A549 (cell line): ENCODE measurements at regions not wholly inside any gene's neighbourhood (a gene's known extent, or its start where the extent isn't known, plus 50 kb on each side); places are given as distances from the start of the nearest gene placed in this dataset.

ENCODE experiments used
- ATAC-seq, 2 experiments: fragments of 200-7000 bp in 1 of 2; fragments of >200 bp in 1 of 2; cut with Nextera tagmentation in 1 of 2; cut with Tn5 transposase in 1 of 2; 3 replicates each; pipeline versions ENCODE4 v1.8.0 to v1.9.1; 2018 to 2020; ENCODE audit warnings: mild to moderate bottlenecking in 1 of 2, moderate library complexity in 1 of 2
- CTCF ChIA-PET: fragments of 300-600 bp; sonication (Branson Sonifier 250); formaldehyde crosslinking; extraction: SDS; loops from one replicate; lab custom pipeline; 2021; ENCODE audit warnings: antibody characterized with exemption, inconsistent platforms; lab: Yijun Ruan, JAX
- POLR2A ChIA-PET: fragments of 350-600 bp; formaldehyde crosslinking; extraction: SDS; loops from one replicate; lab custom pipeline; 2021; ENCODE audit warnings: antibody characterized with exemption, inconsistent platforms; lab: Yijun Ruan, JAX
- DNase-seq, 2 experiments: peaks; one replicate each; pipeline versions ENCODE4 v3.0.0 to v3.0.0-alpha.2; 2011 to 2016; ENCODE audit warnings: low read depth in 1 of 2, low spot score in 1 of 2
- FAIRE-seq: peaks from 2 replicates; lab custom pipeline; 2011; peaks lifted over from hg19 to GRCh38; lab: Jason Lieb, UNC
- H3K27ac ChIP-seq, 2 experiments: fragments of >200 bp; sonication (Bioruptor Twin); formaldehyde crosslinking; 3 replicates each; pipeline ENCODE4 v1.5.1; 2016 to 2017
- H3K4me1 ChIP-seq: fragments of >200 bp; sonication (Bioruptor Twin); formaldehyde crosslinking; 3 replicates; pipeline ENCODE4 v1.6.1; 2016
- H3K4me2 ChIP-seq: fragments of >200 bp; sonication (Bioruptor Twin); formaldehyde crosslinking; 3 replicates; pipeline ENCODE4 v1.6.1; 2016
- H3K4me3 ChIP-seq: fragments of >200 bp; sonication (Bioruptor Twin); formaldehyde crosslinking; 3 replicates; pipeline ENCODE4 v1.5.1; 2016
- H3K9me3 ChIP-seq: fragments of >200 bp; sonication (Bioruptor Twin); formaldehyde crosslinking; 3 replicates; pipeline ENCODE4 v1.6.1; 2016
- BHLHE40 ChIP-seq: IDR thresholded peaks from 2 replicates; pipeline ENCODE4 v1.6.1; 2012; ENCODE audit warnings: low read depth, low read length, inconsistent platforms
- CEBPB ChIP-seq, 2 experiments: fragments of >200 bp in 1 of 2; sonication (Bioruptor Twin) in 1 of 2; formaldehyde crosslinking in 1 of 2; IDR thresholded peaks; 2 replicates each; pipeline ENCODE4 v1.6.1; 2012 to 2016
- CTCF ChIP-seq: fragments of >200 bp; sonication (Bioruptor Twin); formaldehyde crosslinking; IDR thresholded peaks from 3 replicates; pipeline ENCODE4 v1.5.1; 2016
- EHF ChIP-seq: fragments of 250-450 bp; sonication (Bioruptor Pico); IDR thresholded peaks from 2 replicates; pipeline ENCODE4 v1.5.0; 2020; ENCODE audit warnings: mild to moderate bottlenecking
- EHMT2 ChIP-seq: fragments of 200-600 bp; sonication (generic); IDR thresholded peaks from 2 replicates; pipeline ENCODE4 v1.6.1; 2016; ENCODE audit warnings: antibody characterized with exemption, low read depth, mild to moderate bottlenecking, moderate library complexity
- FOSB ChIP-seq: fragments of 250-450 bp; sonication (Bioruptor Pico); IDR thresholded peaks from 2 replicates; pipeline ENCODE4 v1.5.0; 2020; ENCODE audit warnings: mild to moderate bottlenecking, moderate library complexity
- FOSL2 ChIP-seq, 2 experiments: fragments of 450-650 bp in 1 of 2; fragments of >200 bp in 1 of 2; sonication (Bioruptor Twin) in 1 of 2; formaldehyde crosslinking; IDR thresholded peaks; 2 replicates each; pipeline versions ENCODE4 v1.5.0 to v1.6.1; 2016 to 2020; ENCODE audit warnings: mild to moderate bottlenecking in 1 of 2, moderate library complexity in 1 of 2
- FOXS1 ChIP-seq: fragments of 250-450 bp; sonication (Bioruptor Pico); IDR thresholded peaks from 2 replicates; pipeline ENCODE4 v1.5.0; 2020; ENCODE audit warnings: mild to moderate bottlenecking, moderate library complexity
- GATA3 ChIP-seq: IDR thresholded peaks from 2 replicates; pipeline ENCODE4 v1.6.1; 2012; ENCODE audit warnings: borderline replicate concordance
- HES2 ChIP-seq: fragments of >200 bp; sonication (Bioruptor Twin); formaldehyde crosslinking; IDR thresholded peaks from 2 replicates; pipeline ENCODE4 v1.6.1; 2016
- HEYL ChIP-seq: fragments of 250-450 bp; sonication (Bioruptor Pico); IDR thresholded peaks from 2 replicates; pipeline ENCODE4 v1.8.0; 2021; ENCODE audit warnings: mild to moderate bottlenecking, moderate library complexity
- HOXB13 ChIP-seq: fragments of 250-450 bp; sonication (Bioruptor Pico); IDR thresholded peaks from 2 replicates; pipeline ENCODE4 v1.5.0; 2020; ENCODE audit warnings: low read depth, mild to moderate bottlenecking, moderate library complexity
- JUN ChIP-seq, 2 experiments: fragments of >200 bp; sonication (Bioruptor Twin); formaldehyde crosslinking; IDR thresholded peaks; 2 replicates in 1 of 2; 3 replicates in 1 of 2; pipeline ENCODE4 v1.6.1; 2016 to 2017
- JUNB ChIP-seq: fragments of >200 bp; sonication (Bioruptor Twin); formaldehyde crosslinking; IDR thresholded peaks from 2 replicates; pipeline ENCODE4 v1.6.1; 2016
- MAZ ChIP-seq: fragments of 150-350 bp; IDR thresholded peaks from 2 replicates; pipeline ENCODE4 v1.6.1; 2014; ENCODE audit warnings: antibody characterized with exemption, low read depth, low read length, borderline replicate concordance
- NFE2L2 ChIP-seq: fragments of 150-350 bp; conservative IDR thresholded peaks from 2 replicates; pipeline ENCODE4 v1.6.1; 2014; ENCODE audit warnings: low read length
- NPAS2 ChIP-seq: fragments of 250-450 bp; sonication (Bioruptor Pico); IDR thresholded peaks from 2 replicates; pipeline ENCODE4 v1.8.0; 2022; ENCODE audit warnings: mild to moderate bottlenecking, moderate library complexity, borderline replicate concordance
- PHF8 ChIP-seq: fragments of 200-600 bp; sonication (generic); IDR thresholded peaks from 2 replicates; pipeline ENCODE4 v1.6.1; 2016; ENCODE audit warnings: low read depth, mild to moderate bottlenecking, antibody characterized with exemption, moderate library complexity, borderline replicate concordance
- POLR2AphosphoS2 ChIP-seq: conservative IDR thresholded peaks from 2 replicates; pipeline ENCODE4 v1.6.1; 2012; ENCODE audit warnings: low read length, improper control_type of control experiment, inconsistent platforms
- RNF2 ChIP-seq: fragments of 200-600 bp; sonication (generic); IDR thresholded peaks from 2 replicates; pipeline ENCODE4 v1.6.1; 2016; ENCODE audit warnings: low read depth, mild to moderate bottlenecking, antibody characterized with exemption, moderate library complexity, borderline replicate concordance
- TFCP2L1 ChIP-seq: fragments of 250-450 bp; sonication (Bioruptor Pico); IDR thresholded peaks from 2 replicates; pipeline ENCODE4 v1.5.0; 2021; ENCODE audit warnings: mild to moderate bottlenecking
- TP53 ChIP-seq: fragments of 250-450 bp; sonication (Bioruptor Pico); IDR thresholded peaks from 2 replicates; pipeline ENCODE4 v1.5.0; 2021; ENCODE audit warnings: mild to moderate bottlenecking, moderate library complexity
- USF2 ChIP-seq: fragments of 450-650 bp; IDR thresholded peaks from 2 replicates; pipeline ENCODE4 v1.6.1; 2014; ENCODE audit warnings: antibody characterized with exemption
- ZFP36 ChIP-seq: fragments of 450-650 bp; IDR thresholded peaks from 2 replicates; pipeline ENCODE4 v1.6.1; 2014; ENCODE audit warnings: borderline replicate concordance; ENCODE audit not compliant: partially characterized antibody
- ZNF302 ChIP-seq: fragments of 250-450 bp; sonication (Bioruptor Pico); IDR thresholded peaks from 2 replicates; pipeline ENCODE4 v1.9.0; 2021; ENCODE audit warnings: inconsistent platforms, mild to moderate bottlenecking, moderate library complexity
- WGBS: methylation state at CpG from one replicate; pipeline ENCODE4 v1.1.6; 2017; ENCODE audit errors: missing lambda C conversion rate; 5-methylcytosine and 5-hydroxymethylcytosine counted together
- TF ChIP-seq, protein P1 (sequence below): fragments of 250-450 bp; sonication (Bioruptor Pico); IDR thresholded peaks from 2 replicates; pipeline ENCODE4 v1.5.0; 2021; ENCODE audit warnings: mild to moderate bottlenecking, moderate library complexity, borderline replicate concordance
- TF ChIP-seq, protein P2 (sequence below): IDR thresholded peaks from 2 replicates; pipeline ENCODE4 v1.6.1; 2012

GRCh38 chr14:62118461-62118860 is 356.2 kb downstream of the SNAPC1 start:
- ChIA-PET CTCF (interaction anchor here (1.1 kb wide), 1 partner anchor 100 kb away, joined by 4 read pairs; no protein-coding TSS in a partner anchor), POLR2A (no interaction called here)
- Histone ChIP-seq H3K4me3 (no peak overlapping the region), H3K4me1 (no peaks in the 10 kb centered on the region), H3K9me3 (no peaks in the 10 kb centered on the region), H3K27ac (no peak overlapping the region), H3K4me2 (no peak overlapping the region)
- 21% methylated on average over 4 of the region's 4 CpGs for WGBS
- no peak for FAIRE-seq
- no peak for ATAC-seq
- no peak for DNase-seq
- TF ChIP-seq NFE2L2 (no peak), CEBPB (IDR thresholded peaks at IDR 0.05) (no peak), ZFP36 (no peak), RNF2 (no peak), EHMT2 (no peak), MAZ (no peak)

- DNase-seq = no peak
- WGBS = 30% methylated on average over 6 of the region's 6 CpGs
- Histone ChIP-seq H3K27ac (no peak overlapping the region), H3K4me3 (no peak overlapping the region), H3K9me3 (no peaks in the 10 kb centered on the region), H3K4me1 (no peaks in the 10 kb centered on the region), H3K4me2 (no peak overlapping the region)
- FAIRE-seq = no peak
- no peak for ATAC-seq
- POLR2A ChIA-PET = no interaction called here
- TF ChIP-seq PHF8 (no peak), MAZ (no peak), FOSB (CRISPR knock-in tag) (no peak), HEYL (no peak), HOXB13 (CRISPR knock-in tag) (no peak), ZNF302 (CRISPR knock-in tag) (no peak), BHLHE40 (no peak), TFCP2L1 (CRISPR knock-in tag) (no peak), TP53 (no peak), EHF (CRISPR knock-in tag) (no peak), GATA3 (no peak), POLR2AphosphoS2 (no peak), CTCF (no peak), FOSL2 (IDR thresholded peaks at IDR 0.05) (no peak), FOSL2 (CRISPR knock-in tag; IDR thresholded peaks at IDR 0.05) (no peak)
- TF ChIP-seq, protein P1, sequence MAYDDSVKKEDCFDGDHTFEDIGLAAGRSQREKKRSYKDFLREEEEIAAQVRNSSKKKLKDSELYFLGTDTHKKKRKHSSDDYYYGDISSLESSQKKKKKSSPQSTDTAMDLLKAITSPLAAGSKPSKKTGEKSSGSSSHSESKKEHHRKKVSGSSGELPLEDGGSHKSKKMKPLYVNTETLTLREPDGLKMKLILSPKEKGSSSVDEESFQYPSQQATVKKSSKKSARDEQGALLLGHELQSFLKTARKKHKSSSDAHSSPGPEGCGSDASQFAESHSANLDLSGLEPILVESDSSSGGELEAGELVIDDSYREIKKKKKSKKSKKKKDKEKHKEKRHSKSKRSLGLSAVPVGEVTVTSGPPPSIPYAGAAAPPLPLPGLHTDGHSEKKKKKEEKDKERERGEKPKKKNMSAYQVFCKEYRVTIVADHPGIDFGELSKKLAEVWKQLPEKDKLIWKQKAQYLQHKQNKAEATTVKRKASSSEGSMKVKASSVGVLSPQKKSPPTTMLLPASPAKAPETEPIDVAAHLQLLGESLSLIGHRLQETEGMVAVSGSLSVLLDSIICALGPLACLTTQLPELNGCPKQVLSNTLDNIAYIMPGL (CRISPR knock-in tag) = no peak
- TF ChIP-seq, protein P2, sequence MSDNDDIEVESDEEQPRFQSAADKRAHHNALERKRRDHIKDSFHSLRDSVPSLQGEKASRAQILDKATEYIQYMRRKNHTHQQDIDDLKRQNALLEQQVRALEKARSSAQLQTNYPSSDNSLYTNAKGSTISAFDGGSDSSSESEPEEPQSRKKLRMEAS = no peak
- CTCF ChIA-PET = interaction anchor here (1.1 kb wide), 1 partner anchor 100 kb away, joined by 4 read pairs; no protein-coding TSS in a partner anchor
Observed at GRCh38 chr14:62118871-62119270, 356.7 kb downstream of the SNAPC1 start.

DNA sequence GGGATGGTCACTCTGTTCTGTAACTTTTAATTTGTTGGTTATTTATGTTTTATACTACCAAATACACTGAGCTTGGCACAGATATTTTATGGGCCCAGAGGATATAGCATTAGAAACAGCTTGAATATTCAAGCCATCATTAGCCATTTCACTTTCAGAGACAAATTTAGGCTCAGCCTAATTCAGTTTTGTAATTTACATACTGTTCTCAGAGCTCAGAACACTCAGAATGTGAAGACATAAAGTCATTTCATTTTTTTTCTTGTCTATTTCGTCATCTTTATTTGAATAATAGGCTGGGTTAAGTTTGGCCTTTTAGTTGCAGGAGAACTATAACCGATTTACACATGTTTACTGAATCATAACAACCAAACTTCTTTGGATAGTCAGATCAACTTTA is 361.7 kb downstream of the SNAPC1 start:
- 4% methylated on average over 2 of the region's 2 CpGs for WGBS
- Histone ChIP-seq H3K27ac (no peak overlapping the region), H3K4me1 (no peaks in the 10 kb centered on the region), H3K4me3 (no peak overlapping the region), H3K9me3 (no peaks in the 10 kb centered on the region), H3K4me2 (no peak overlapping the region)
- ChIA-PET POLR2A (no interaction called here), CTCF (interaction anchor here (0.6 to 2.1 kb wide), 8 partner anchors 18 to 1370 kb away, joined by 3 to 8 read pairs (median 3); no protein-coding TSS in a partner anchor)
- DNase-seq (no peak), FAIRE-seq (no peak), ATAC-seq (no peak)
- TF ChIP-seq EHF (CRISPR knock-in tag) (no peak), BHLHE40 (no peak), CTCF (no peak), NPAS2 (CRISPR knock-in tag) (no peak), HES2 (no peak), USF2 (no peak), JUN (IDR thresholded peaks at IDR 0.05) (no peak), JUNB (no peak), FOXS1 (CRISPR knock-in tag) (no peak)
